ENCODE measurements at regions not wholly inside any gene's neighbourhood (a gene's known extent, or its start where the extent isn't known, plus 50 kb on each side); places are given as distances from the start of the nearest gene placed in this dataset.

GRCh38 chr16:5768445-5768844, 670.9 kb upstream of the EEF2KMT start:
- TF ChIP-seq, protein P1, sequence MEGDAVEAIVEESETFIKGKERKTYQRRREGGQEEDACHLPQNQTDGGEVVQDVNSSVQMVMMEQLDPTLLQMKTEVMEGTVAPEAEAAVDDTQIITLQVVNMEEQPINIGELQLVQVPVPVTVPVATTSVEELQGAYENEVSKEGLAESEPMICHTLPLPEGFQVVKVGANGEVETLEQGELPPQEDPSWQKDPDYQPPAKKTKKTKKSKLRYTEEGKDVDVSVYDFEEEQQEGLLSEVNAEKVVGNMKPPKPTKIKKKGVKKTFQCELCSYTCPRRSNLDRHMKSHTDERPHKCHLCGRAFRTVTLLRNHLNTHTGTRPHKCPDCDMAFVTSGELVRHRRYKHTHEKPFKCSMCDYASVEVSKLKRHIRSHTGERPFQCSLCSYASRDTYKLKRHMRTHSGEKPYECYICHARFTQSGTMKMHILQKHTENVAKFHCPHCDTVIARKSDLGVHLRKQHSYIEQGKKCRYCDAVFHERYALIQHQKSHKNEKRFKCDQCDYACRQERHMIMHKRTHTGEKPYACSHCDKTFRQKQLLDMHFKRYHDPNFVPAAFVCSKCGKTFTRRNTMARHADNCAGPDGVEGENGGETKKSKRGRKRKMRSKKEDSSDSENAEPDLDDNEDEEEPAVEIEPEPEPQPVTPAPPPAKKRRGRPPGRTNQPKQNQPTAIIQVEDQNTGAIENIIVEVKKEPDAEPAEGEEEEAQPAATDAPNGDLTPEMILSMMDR (conservative IDR thresholded peaks at IDR 0.05; ENCODE audit: low read depth, low read length), result no peak
- DNase-seq (ENCODE audit: low read depth), result no peak
- H3K4me3 ChIP-seq (ENCODE audit: low read length), result no peak overlapping the region

GRCh38 chr16:5763176-5763575, 665.6 kb upstream of the EEF2KMT start:
- no peak overlapping the region for H3K4me3 ChIP-seq (ENCODE audit: low read length)
- TF ChIP-seq, protein P1 (conservative IDR thresholded peaks at IDR 0.05; ENCODE audit: low read depth, low read length), result no peak
- no peak for DNase-seq (ENCODE audit: low read depth)

GRCh38 chr16:5762362-5762761, 664.8 kb upstream of the EEF2KMT start:
- DNase-seq (ENCODE audit: low read depth), result no peak
- TF ChIP-seq, protein P1 (conservative IDR thresholded peaks at IDR 0.05; ENCODE audit: low read depth, low read length), result no peak

GRCh38 chr16:5761592-5761991, 664.0 kb upstream of the EEF2KMT start:
- H3K4me3 ChIP-seq (ENCODE audit: low read length), result no peak overlapping the region
- no peak for DNase-seq (ENCODE audit: low read depth)
- TF ChIP-seq, protein P1 (conservative IDR thresholded peaks at IDR 0.05; ENCODE audit: low read depth, low read length), result no peak

More at GRCh38 chr16:5762362-5762761, 664.8 kb upstream of the EEF2KMT start:
- H3K4me3 ChIP-seq (ENCODE audit: low read length), result no peak overlapping the region

DNA sequence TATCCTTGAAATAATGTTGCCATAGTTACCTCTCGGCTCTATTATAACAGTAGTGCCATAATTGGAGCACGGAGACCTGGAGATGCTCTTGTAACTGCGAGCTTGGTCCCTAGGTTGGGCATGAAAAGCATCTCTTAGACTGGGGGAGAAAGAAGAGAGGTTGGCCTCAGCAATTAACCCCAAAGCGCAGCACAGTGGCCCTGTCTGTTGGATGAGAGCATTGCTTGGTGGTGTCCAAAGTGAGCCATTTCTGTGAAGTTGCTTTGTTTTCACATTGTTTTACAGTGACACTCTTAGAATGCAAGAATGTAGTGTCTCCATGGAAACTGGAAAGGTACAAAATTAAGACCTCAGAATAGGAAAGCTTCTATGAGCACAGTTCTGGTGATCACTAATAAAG, 660.7 kb upstream of the EEF2KMT start:
- DNase-seq (ENCODE audit: low read depth), result no peak
- TF ChIP-seq, protein P1 (conservative IDR thresholded peaks at IDR 0.05; ENCODE audit: low read depth, low read length), result no peak

DNA sequence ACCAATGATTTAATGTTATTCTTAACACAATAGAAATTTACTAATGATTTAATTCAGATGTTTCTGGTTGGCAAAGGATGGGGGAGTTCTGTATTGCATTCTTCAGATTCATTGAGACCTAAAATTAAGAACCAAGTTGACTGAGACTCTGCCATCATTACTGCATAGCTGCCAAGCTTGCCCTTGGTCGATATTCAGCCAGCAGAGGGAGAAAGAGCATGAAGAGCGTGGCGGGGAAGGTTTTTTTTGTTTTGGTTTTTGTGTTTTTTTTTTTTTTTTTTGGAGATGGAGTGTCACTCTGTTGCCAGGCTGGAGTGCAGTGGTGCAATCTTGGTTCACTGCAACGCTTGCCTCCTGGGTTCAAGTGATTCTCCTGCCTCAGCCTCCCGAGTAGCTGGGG, 659.4 kb upstream of the EEF2KMT start:
- H3K4me3 ChIP-seq (ENCODE audit: low read length), result no peak overlapping the region
- TF ChIP-seq, protein P1 (conservative IDR thresholded peaks at IDR 0.05; ENCODE audit: low read depth, low read length), result no peak
- DNase-seq (ENCODE audit: low read depth), result no peak

More for the DNA sequence above, 660.7 kb upstream of the EEF2KMT start:
- no peak overlapping the region for H3K4me3 ChIP-seq (ENCODE audit: low read length)

DNA sequence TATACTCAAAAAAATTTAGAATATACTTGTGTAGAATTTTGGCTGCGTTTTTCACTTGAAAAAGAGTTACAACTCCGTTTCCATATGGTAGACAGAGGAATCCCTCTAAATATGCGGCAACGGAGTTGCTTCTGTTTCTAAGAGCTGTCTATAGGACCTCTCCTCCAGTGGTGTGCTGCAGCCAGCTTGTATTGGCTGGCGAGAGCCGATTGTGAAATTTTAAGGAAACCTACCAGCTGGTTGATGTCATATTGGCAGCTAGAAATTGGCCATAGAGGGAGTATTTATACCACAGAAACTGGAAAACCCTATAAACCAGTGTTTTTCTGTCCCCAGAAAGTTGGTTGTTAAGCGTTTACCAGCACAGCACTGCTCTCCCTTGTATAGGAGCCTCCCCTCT, 655.8 kb upstream of the EEF2KMT start:
- no peak overlapping the region for H3K4me3 ChIP-seq (ENCODE audit: low read length)
- no peak for DNase-seq (ENCODE audit: low read depth)
- TF ChIP-seq, protein P1 (conservative IDR thresholded peaks at IDR 0.05; ENCODE audit: low read depth, low read length), result no peak
